AML-193 (cell line): ENCODE measurements at regions not wholly inside any gene's neighbourhood (a gene's known extent, or its start where the extent isn't known, plus 50 kb on each side); places are given as distances from the start of the nearest gene placed in this dataset.

ENCODE experiments used
- DNase-seq, 2 experiments: peaks; one replicate each; lab custom pipeline; 2025; lab: John Stamatoyannopoulos, UW

DNA sequence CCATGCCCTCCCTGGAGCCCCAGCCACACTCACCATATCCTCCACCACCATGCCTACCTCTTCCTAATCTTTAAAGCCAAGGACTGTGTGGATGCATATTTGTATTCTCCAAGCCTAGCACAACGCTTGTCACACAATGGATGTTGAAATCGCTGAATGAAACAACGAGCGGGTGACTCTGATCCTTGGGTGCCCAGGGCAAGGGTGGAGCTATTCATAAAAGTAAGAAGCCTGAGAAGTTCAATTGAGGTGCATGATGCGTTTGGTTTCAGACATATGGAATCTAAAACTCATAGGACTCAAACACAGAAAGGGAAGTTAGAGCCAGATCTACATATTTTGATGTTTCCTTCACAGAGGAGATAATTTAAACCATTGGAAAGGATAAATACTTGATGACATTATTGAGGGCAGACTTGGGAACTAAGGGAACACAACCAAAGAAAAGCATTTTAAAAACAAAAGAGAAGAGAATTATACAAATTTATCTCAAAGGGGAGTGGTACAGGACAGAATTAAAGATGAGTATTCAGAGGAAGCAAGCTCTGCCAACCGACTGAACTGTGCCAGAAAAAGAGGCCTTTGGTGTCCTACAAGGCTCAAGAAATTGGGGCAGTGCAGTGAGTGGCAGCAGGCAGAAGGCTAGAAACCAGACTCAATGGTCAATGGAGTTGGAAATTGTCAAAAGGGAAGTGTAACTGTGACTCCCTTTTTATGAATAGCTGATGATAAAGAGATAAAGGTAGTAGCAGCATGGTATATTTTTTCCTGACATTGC is 200.6 kb upstream of the NCKAP5 start:
- DNase-seq = no peak

DNA sequence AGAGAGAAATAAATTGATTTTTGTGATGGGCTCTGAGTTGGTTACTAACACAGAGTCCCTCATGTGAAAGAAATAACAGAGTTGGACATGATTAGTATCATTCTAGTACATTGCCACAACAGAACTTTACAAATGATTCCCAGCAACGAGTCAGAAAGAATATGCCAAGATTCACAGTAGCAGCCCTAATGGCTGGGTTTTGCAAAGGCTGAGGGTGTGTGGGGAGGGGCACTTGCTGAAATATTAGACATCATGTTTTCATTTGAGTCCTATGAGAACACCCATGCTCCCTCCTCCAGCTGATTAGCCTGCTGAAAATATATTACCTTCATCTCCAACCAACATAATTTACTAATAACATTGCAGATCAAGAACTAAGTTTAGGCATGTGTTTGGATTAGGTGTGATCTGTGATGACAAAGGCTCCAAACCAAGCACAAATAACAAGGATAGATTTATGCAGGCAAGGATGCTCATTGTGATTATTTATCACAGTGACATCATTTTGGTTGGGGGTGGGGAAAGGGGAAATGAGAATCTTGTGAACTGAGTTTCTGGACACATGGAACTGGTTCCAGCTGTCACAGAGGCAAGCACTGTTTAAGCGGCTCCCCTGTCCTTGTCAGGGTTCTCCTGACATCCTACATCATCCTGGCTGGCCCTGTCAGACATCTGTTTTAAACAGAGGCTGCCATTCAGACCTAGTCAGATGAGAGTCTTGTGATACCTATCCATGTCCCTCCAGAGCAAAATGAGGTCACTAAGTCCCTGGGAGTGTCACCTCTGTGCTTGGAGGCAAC is 205.8 kb upstream of the NCKAP5 start:
- DNase-seq = no peak

DNA sequence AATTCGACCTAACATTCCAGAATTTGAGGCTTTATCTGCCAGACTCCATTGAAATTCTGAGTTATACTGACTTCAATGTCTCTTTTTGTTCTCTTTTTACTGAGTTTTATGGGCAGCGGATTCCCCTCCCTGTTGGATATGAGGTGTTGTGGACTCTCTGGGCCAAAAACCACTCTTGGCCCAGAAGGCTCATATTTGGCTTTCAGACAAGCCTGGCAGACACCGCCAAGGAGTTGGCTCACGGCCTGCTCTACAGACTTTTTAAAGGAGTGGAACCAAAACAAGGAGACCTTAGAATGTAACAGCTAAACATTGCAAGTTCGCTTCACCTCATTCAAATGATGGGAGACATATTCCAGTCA is 206.4 kb upstream of the NCKAP5 start:
- no peak for DNase-seq

DNA sequence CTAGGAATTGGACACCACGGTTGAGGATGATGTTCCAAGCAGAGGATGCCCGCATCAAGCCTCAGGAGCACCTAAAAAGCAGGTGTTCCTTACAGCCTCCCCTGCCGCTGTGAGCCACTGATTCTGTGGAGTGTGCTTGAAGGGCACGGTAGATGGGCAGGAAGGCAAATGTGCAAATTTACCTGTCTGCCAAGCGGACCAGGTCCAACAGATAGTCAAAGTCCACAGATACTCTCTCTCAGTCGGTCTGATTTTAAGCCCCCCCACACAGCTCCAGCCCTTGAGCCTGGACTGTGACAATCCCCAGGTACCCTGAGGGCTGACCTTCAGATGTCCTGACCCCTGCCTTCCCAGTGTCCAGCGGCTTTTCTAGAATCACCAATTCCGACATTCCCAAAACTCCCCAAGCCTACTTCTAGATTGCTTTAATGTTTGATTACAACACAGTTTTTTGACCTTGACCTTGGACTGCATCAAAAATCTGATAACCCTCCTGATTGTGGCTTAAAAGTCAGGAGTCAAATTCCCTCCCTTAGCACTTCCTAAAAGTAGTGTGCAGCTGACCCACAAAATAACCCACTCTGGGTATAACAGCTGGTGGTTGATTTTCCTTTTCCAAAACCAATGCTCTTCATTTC is 208.8 kb upstream of the NCKAP5 start:
- no peak for DNase-seq

DNA sequence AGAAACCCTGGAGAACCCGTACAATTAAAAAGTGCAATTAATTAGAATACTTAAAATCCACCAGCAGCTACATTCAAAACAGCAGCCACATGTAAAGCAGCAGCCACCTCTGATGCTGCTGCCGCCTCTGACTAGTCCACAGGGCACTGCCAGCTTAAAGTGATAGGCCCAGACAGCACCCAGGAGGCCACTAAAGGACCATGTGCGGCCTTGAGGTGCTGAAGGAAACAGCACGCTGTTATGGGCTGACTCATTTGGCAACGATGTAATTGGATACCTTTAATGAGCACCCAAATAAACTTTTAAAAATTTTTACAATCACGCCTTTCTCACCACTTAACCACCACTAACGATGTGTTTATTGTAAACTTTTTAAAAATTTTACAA is 209.3 kb upstream of the NCKAP5 start:
- DNase-seq = no peak

DNA sequence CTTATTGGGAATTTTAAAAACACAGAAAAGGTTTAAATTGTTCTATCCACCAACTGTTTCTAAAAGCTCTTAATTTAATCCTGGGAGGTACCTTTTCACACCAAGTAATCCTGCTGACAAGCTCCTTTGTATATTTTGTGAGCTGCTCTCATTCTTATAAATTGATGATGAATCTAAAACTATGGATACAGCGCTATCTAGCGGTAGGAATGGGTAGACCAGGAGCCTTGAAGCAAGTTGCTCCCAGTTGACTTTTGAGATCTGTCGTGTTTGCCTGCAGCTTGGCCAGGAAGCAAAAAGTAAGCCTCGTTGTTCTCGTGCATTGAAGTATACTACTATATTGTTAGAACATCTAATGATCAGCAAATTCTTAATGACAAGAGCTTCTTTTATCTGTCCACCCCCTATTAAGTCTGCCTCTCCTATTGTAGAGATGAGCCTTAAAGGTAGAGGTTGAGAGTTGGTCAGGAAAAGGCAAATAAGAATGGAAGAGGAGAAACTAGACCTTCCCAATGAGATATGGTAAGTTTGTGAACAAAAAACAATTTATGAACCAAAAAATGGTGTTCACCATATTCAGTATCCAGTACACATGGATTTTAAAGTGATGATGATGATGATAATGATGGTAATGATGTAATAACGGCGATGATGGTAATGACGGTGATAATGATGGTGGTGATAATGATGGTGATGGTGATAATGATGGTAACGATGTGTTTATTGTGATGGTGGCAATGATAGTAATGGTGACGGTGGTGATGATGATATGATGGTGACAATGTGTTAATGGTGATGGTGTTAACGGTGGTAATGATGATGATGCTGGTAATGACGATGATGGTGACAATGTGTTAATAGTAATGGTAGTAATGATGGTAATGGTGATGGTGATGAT is 212.1 kb upstream of the NCKAP5 start:
- DNase-seq = peak; percentile 35 to 46

DNA sequence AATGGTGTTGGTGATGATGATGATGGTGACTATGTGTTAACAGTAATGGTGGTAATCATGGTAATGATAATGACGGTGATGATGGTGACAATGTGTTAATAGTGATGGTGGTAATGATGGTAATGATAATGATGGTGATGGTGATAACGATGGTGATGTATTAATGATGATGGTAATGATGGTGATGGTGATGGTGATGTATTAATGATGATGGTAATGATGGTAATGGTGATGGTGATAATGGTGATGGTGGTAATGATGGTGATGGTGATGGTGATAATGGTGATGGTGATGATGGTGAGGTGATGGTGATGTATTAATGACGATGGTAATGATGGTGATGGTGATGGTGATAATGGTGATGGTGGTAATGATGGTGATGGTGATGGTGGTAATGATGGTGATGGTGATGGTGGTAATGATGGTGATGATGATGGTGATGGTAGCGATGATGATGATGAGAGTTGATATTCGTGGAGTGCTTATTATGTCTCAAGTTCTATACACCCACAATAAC is 212.8 kb upstream of the NCKAP5 start:
- DNase-seq = no peak

DNA sequence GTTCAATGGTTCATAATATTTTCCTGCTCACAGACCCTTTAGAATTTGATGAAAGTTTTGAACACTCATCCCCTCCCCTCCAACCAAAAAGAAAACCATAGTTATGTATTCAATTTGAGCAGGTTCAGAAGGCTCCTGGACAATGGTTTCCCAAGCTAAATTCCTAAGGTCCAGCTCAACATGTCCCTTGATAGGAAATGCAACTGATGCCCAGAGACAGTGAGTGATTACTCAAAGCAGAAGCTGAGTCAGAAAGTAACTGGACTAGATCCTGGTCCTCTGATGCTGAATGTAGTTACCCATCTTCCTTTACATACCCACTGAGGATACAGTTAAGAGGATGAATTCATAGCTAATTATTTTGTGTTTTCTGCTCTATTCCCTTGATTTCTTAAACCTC is 218.9 kb upstream of the NCKAP5 start:
- DNase-seq = no peak

DNA sequence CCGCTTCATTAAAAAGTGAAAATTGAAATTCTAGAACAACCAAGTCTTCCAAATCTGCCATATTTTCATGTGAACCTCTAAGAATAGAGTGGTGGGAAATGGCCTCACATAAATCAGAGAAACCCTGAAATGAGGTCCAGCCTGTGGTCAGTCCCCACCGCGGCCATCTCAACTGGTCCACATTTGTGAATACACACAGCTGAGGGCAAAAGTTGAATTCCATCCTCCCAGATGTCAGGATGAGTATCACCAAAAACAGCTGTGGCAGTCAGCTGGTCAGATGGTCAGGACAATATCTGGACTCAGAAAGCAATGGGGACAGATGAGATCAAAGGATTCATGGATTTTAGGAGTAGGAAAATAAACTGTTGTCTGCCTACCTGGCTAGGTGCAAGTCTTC is 219.4 kb upstream of the NCKAP5 start:
- no peak for DNase-seq

DNA sequence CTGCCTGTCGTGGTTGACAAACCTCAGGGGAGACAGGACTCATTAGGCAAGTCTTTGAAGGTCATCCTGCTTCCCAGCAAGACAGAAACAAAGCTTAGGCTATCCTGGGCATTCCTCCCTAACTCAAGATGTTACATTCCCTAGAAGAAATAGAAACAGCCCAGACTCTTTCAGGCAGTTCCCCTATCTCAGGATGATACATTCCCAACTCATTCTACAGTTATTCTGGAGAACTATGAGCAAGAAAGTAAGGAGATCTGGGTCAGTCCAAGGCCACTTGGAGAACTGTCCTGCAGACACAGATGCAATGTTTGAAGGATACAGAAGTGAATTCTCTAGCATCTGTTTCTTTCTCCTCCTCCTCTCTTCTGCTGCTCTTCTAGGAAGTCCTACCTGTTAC is 220.1 kb upstream of the NCKAP5 start:
- DNase-seq = no peak

DNA sequence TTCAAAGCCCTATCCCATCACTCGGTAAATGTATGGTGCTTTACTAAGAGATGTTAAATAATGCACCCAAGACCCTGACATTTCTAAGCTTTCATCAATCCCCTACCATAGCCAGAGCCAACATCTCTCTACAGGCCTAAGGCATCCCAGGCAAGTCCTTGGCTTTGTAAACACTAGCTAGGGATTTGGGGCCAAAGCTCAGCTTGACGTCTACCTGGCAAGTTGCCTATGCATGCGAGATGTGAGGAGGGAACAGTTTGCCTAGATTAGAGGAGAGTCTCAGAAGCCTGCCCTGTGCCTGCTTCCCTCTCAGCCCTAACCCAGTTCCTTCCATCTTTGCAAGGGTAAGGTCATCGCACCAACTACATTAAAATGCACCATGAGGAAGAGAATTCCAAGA is 221.5 kb upstream of the NCKAP5 start:
- DNase-seq = no peak

DNA sequence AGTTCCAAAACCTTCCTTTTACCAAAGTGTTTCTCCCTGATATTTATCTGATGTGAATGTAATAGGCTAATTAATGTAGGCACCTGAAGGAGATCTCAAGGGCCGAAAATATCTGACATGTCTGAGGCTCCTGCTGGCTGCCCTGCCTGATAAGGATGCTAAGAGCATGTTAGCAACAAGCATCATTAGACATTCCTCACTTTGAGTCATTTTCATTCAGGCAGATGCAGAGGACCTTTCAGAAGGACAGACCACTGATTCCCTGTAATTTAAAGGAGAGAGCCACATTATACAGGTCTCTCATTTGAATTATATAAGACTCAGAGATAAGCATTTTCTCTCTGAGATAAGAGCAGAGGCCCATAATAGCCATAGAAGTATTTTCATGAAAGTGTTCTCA is 222.4 kb upstream of the NCKAP5 start:
- no peak for DNase-seq

DNA sequence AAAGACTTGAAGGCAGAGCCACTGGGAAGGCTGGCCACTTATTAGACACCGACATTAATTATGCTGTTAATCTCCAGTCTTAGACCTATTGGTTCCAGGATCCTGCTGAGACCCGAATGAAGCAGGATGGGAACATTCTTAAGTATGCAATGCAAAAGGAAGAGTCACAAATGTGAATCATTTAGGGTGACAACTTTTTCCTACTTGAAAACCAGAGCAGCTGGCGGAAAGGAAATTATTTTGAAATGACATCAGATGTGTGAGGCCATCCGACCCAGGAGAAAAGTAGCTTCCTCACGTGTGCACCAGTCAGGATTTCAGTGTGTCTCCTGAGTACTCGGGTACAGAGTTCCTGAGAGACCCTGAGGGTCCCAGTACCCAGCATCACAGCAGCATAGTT is 222.9 kb upstream of the NCKAP5 start:
- DNase-seq = no peak

DNA sequence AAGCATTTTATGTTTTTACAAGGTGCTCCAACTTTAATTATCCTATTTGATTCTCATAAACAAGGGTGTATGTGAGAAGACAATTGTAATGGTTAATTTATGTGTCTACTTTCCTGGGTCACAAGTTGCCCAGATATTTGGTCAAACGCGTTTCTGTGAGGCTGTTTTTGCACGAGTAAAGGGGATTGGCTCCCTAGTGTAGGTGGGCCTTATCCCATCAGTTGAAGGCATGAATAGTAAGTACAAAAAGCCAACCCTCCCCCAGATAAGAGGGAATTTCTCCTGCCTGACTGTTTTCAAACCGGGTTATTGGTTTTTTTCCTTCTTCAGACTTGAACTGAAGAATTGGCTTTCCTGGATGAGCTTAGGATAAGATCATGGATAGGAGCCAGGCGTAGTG is 224.0 kb upstream of the NCKAP5 start:
- no peak for DNase-seq

DNA sequence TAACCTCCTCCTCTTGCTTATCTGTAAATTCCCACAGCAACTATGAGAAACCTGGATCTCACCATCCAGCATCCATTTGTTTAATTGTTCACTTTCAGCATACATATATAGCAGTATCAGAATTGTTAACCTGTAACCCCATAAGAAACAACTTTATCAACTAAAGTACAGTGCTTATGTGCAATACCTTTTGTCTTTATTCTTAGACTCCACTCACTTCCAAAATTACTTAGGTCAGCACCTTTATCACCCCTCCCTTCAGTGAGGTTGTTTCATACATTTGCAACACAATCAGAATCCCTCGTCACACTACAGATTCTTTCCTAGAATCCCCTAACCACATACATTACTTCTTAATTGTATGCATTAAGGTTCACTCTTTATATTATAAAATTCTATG is 225.9 kb upstream of the NCKAP5 start:
- no peak for DNase-seq

DNA sequence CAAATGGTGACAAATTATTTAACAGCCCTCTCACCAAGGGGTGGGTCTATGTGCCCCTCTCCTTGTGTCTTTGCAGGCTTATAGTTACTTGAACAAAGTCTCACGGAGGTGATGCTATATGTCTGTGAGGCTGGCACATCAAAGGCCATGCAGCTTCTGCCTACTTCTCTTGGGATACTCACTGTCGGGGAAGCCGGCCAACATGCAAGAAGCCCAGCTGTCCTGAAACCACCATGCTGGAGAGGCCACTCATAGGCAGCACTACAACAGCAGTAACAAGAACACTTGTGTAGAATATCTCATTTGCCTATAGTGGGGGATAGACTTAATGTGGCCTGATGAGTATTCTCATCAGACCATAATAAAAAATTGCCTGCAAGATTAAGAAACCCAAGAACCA is 233.7 kb upstream of the NCKAP5 start:
- DNase-seq = no peak

DNA sequence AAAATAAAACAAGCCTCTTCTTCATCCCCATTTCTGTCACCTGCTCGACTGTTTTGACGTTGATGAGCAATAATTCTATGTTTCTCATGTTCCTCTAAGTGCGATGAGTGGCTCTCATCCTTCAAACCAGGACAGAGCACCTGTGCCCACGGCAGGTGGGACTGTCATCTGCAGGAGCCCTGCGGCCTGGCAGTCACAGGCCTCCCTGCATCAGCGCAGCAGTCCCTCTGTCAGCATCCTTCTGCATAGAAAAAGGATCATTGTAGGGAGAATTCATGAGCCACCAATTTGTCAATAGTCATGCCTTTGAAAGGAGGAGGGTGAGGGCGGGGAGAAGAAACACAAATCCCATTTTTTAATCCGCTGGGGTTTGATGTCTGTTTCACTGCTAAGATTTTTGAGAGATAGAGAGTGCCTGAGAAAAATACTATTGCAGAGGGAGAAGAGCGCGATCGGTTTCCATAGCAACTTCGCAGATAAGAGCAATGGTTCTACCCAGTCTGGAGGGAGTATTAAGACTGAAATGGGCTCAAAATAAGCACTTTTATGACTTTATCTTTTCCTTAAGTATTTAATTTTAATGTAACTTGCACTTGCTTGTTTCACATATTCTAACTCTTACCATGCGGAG is 234.3 kb upstream of the NCKAP5 start:
- no peak for DNase-seq

DNA sequence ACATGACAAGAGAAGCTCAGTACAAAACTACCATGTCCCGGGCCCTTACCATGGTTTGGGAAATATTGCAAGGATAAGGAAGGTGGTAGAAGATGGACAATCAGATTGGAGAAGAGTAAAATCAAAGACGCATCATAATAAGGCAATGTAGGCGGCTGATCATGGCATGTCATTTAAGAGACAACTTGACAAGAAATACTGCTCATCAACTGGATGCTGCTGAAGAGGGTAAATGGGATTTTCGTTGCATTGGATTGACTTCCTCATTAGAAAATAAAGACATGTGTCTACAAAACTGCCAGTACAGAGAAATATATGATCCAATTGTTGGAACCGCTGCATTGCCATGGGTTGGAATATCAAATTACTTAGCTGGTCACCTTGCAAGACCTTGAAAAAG is 238.3 kb upstream of the NCKAP5 start:
- DNase-seq = no peak

DNA sequence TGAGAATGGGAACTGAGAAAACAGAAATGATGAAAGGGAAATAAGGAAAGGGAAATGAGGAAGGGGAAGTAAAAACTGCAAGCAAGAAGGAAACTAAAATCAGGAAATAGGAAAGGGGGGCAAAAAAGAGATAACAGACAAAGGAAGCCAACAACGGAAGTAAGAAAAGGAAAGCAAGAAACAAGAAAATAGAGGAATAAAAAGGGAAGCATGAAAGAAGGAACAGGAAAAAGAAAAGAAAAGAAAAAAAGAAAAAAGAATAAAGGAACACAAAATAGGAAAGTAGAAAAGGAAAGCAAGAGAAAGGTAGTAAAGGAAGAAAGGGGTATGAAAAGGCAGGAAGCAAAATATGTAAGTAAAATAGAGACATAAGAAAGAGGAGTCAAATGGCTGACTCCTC is 241.2 kb upstream of the NCKAP5 start:
- DNase-seq = no peak

DNA sequence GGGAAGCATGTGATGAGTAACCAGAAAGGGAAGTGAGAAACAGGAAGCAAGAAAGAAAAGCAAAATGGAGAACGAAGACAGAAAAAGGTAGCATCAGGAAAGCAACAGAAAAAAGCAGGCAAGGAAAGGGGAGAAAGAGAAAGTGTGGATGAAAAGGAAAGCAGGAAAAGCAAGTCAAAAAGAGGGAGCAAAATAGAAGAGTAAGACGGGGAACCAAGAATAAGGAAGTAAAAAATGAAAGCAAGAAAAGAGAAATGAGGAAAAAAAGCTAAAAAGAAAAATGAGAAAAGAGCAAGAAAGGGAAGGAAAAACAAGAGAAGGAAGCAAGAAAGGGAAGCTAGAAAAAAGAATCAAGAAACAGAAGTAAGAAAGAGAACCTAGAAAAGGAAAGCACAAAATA is 242.3 kb upstream of the NCKAP5 start:
- DNase-seq = no peak

DNA sequence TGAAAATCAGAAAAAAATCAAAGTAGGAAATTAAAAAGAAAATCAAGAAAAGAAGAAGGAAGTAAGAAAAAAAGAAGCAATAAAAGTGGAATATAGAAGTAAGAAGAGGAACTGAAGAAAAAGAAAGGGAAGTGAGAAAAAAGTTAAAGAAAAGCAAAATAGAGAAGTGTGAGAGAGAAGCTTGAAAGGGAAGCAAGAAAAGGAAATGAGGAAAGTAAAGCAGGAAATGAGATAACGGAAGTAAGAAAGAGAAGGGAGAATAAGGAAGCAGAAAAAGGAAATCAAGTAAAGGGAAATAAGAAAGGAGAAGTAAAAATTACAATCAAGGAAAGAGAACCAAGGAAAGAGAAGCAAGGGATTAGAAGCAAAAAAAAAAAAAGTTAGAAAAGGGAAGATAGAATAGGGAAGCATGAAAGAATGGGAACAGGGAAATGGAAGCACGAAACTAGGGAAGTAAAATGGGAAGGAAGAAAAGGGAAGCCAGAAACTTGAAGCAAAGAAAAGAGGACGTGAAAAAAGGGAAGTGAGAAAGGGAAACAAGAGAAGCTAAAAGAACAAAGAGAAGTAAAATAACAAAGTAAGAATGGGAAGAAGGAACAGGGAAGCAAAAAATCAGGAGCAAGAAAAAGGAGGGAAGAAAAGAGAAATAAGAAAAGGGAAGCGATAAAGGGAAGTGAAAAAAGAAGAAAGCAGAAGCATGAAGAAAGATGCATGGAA is 243.3 kb upstream of the NCKAP5 start:
- no peak for DNase-seq
